Heart right ventricle (tissue), 16 donors: ENCODE measurements at regions not wholly inside any gene's neighbourhood (a gene's known extent, or its start where the extent isn't known, plus 50 kb on each side); places are given as distances from the start of the nearest gene placed in this dataset.

ENCODE experiments used
- ATAC-seq, 8 donors: fragments of 200-7000 bp; cut with Tn5 transposase; one replicate each; pipeline ENCODE4 v1.9.1; 2020; ENCODE audit warnings: mild to moderate bottlenecking in 8 of 8, moderate library complexity in 8 of 8, moderate number of reproducible peaks in 1 of 8
- DNase-seq, 2 donors: peaks; one replicate each; pipeline ENCODE4 v3.0.0-alpha.2; 2020
- H3K27ac ChIP-seq, 10 donors: fragments of 200-600 bp; sonication (generic) in 2 of 10; one replicate each; pipeline versions ENCODE4 v1.5.0 to v1.8.0; 2020 to 2022; ENCODE audit warnings: mild to moderate bottlenecking in 3 of 10
- H3K27me3 ChIP-seq, 7 donors: fragments of 200-600 bp; one replicate each; pipeline ENCODE4 v1.8.0; 2021 to 2022; ENCODE audit warnings: mild to moderate bottlenecking in 2 of 7
- H3K36me3 ChIP-seq, 9 donors: fragments of 200-600 bp; sonication (generic) in 1 of 9; one replicate each; pipeline versions ENCODE4 v1.5.0 to v1.8.0; 2020 to 2022; ENCODE audit warnings: mild to moderate bottlenecking in 2 of 9
- H3K4me1 ChIP-seq, 9 donors: fragments of 200-600 bp; sonication (generic) in 1 of 9; one replicate each; pipeline versions ENCODE4 v1.5.0 to v1.8.0; 2020 to 2022; ENCODE audit warnings: mild to moderate bottlenecking in 4 of 9
- H3K4me3 ChIP-seq, 10 donors: fragments of 200-600 bp; sonication (generic) in 2 of 10; one replicate each; pipeline versions ENCODE4 v1.5.0 to v1.8.0; 2020 to 2022; ENCODE audit warnings: mild to moderate bottlenecking in 7 of 10, moderate library complexity in 2 of 10
- H3K9me3 ChIP-seq, 11 donors: fragments of 200-600 bp in 10 of 11; sonication (generic) in 2 of 11; one replicate each; pipeline versions ENCODE4 v1.5.0 to v1.8.0; 2013 to 2022; ENCODE audit warnings: mild to moderate bottlenecking in 2 of 11, control low read depth in 1 of 11, moderate library complexity in 1 of 11
- WGBS, 2 donors: extraction: QIAGEN DNeasy Blood & Tissue Kit; methylation state at CpG; one replicate each; pipeline ENCODE4 v1.1.7; 2013; ENCODE audit warnings: inconsistent platforms in 1 of 2; 5-methylcytosine and 5-hydroxymethylcytosine counted together
- intact Hi-C, 10 donors: fragments of 100-400 bp; cut with DNase I; formaldehyde crosslinking; loops; one replicate each; pipeline versions ENCODE4 v1.11.1 to v1.14.2; 2022
- TF ChIP-seq, protein P1 (sequence below), 9 donors: fragments of 200-600 bp; sonication (generic) in 2 of 9; IDR thresholded peaks; one replicate each; pipeline versions ENCODE4 v1.5.0 to v1.8.0; 2021 to 2022; ENCODE audit warnings: antibody characterized with exemption in 9 of 9, mild to moderate bottlenecking in 5 of 9, moderate library complexity in 1 of 9
- donor health status: Arrhythmogenic right ventricular cardiomyopathy.
- donor health status: ischemic (EF 13 %, LVEDD 7.1; RV severe dilation, severe dysfunction).
- donor health status: healthy with polysubstance abuse.
- donor health status: DM: no; HTN: yes; CAD: no.
- donor health status: DM: no; HTN: no; CAD: no.
- donor health status: ischemic (EF 25% LVEDD 6.9; RV normal size, moderate dysfunction).
- donor health status: ischemic (EF 25% LVEDD 5.7; RV mildly dilated, moderate dysfunction).
- donor health status: healthy.
- donor health status: DM: yes; HTN: yes; CAD: no.
- donor health status: Ischemic cardiomyopathy.
- donor health status: ischemic (EF 35%, LVEDD 5.7; RV mildly dilated, moderate dysfunction).
- donor health status: nonischemic (EF 11% LVEDD 7.7; RV severe dilation, severe dysfunction).
- donor health status: DM: yes; HTN: yes; CAD: no.
- donor health status: PGD.
- donor health status: ischemic (EF 29% LVEDD 5.4; RV normal size, mild dysfunction).
- donor health status: nonischemic (EF 23%, LVEDD 6.1; RV moderate dilation, normal function).

DNA sequence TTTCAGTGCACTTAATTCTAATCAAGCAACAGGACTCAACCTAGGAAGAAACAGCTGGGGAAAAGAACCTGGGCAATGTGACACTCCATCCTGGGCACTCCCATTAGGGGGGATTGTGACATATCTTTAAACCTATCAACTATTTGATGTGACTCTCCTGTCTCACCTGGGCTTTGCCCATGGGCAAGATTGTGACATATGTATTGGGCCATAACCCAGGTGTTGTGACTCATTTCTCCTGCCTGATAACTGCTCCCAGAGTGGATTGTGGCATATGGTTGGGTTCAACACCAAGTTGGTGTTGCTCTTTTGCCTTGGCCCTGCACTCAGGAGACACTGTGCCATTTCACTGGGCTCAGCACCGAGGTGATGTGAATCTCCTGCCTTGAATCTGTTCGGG, 82.6 kb downstream of the ZNF723 start:
- Histone ChIP-seq H3K9me3 (peaks cover 0 to 71% (median 0%) of the 10 kb centered on the region in 11 donors), H3K4me3 (no peak overlapping the region), H3K27ac (no peak overlapping the region), H3K27me3 (no peaks in the 10 kb centered on the region), H3K36me3 (no peaks in the 10 kb centered on the region), H3K4me1 (no peaks in the 10 kb centered on the region)
- DNase-seq (no peak), ATAC-seq (no peak)
- TF ChIP-seq, protein P1, sequence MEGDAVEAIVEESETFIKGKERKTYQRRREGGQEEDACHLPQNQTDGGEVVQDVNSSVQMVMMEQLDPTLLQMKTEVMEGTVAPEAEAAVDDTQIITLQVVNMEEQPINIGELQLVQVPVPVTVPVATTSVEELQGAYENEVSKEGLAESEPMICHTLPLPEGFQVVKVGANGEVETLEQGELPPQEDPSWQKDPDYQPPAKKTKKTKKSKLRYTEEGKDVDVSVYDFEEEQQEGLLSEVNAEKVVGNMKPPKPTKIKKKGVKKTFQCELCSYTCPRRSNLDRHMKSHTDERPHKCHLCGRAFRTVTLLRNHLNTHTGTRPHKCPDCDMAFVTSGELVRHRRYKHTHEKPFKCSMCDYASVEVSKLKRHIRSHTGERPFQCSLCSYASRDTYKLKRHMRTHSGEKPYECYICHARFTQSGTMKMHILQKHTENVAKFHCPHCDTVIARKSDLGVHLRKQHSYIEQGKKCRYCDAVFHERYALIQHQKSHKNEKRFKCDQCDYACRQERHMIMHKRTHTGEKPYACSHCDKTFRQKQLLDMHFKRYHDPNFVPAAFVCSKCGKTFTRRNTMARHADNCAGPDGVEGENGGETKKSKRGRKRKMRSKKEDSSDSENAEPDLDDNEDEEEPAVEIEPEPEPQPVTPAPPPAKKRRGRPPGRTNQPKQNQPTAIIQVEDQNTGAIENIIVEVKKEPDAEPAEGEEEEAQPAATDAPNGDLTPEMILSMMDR (IDR thresholded peaks at IDR 0.05) = no peak
- 57 to 63% methylated on average over 2 of the region's 2 CpGs for WGBS, 2 donors
- intact Hi-C loops = no loop called here

DNA sequence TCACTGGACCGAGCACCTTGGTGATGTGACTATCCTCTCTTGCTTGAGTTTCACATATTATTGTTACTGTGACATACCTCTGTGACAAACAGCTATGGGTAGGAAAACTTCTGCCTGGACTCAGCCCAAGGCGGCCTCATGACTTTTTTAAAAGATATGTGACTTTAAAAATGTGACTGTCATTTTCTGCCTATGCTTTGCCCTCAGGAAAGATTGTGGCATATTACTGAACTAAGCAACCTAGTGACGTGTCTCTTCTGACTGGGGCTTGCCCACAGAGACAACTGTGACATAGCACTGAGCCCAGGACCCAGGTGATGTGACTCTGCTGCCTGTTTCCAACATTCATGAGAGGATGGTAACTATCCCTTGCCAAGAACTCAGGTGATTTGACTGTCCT, 84.8 kb downstream of the ZNF728 start:
- TF ChIP-seq, protein P1 (IDR thresholded peaks at IDR 0.05) = no peak
- H3K4me3 ChIP-seq = no peak overlapping the region
- no peaks in the 10 kb centered on the region for H3K4me1 ChIP-seq
- no peak for ATAC-seq
- 48 to 58% methylated on average over 3 of the region's 3 CpGs for WGBS, 2 donors
- no peak for DNase-seq
- no peak overlapping the region for H3K27ac ChIP-seq
- intact Hi-C loops = no loop called here
- H3K27me3 ChIP-seq = no peaks in the 10 kb centered on the region
- peaks cover 0 to 60% (median 0%) of the 10 kb centered on the region in 11 donors for H3K9me3 ChIP-seq
- H3K36me3 ChIP-seq = no peaks in the 10 kb centered on the region

DNA sequence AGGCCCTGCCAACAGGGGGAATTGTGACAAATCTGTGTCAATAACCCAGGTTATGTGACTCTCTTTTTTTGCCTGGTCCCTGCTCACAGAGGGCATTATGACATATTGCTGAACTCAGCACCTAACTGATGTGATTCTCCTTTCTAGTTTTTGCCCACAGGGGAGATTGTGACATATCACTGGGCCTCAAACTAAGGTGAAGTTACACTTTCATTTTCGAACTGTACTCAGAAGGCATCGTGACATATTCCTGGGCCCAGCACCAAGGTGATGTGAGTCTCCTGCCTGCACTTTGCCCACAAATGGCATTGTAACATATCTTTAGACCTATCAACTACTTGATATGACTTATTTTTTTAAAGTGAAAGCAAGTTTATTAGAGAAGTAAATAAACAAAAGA, 83.0 kb downstream of the ZNF728 start:
- no peaks in the 10 kb centered on the region for H3K36me3 ChIP-seq
- no peaks in the 10 kb centered on the region for H3K4me1 ChIP-seq
- H3K9me3 ChIP-seq = peaks cover 0 to 61% (median 0%) of the 10 kb centered on the region in 11 donors
- TF ChIP-seq, protein P1 (IDR thresholded peaks at IDR 0.05) = no peak
- no peak overlapping the region for H3K27ac ChIP-seq
- intact Hi-C loops = no loop called here
- 77 to 84% methylated on average over 2 of the region's 2 CpGs for WGBS, 2 donors
- no peaks in the 10 kb centered on the region for H3K27me3 ChIP-seq
- ATAC-seq = no peak
- DNase-seq = no peak
- no peak overlapping the region for H3K4me3 ChIP-seq
